ENCODE measurements at regions not wholly inside any gene's neighbourhood (a gene's known extent, or its start where the extent isn't known, plus 50 kb on each side); places are given as distances from the start of the nearest gene placed in this dataset.

- no peak for DNase-seq
Measured at GRCh38 chr1:68551459-68551858, 54.6 kb upstream of the DEPDC1 start.

DNA sequence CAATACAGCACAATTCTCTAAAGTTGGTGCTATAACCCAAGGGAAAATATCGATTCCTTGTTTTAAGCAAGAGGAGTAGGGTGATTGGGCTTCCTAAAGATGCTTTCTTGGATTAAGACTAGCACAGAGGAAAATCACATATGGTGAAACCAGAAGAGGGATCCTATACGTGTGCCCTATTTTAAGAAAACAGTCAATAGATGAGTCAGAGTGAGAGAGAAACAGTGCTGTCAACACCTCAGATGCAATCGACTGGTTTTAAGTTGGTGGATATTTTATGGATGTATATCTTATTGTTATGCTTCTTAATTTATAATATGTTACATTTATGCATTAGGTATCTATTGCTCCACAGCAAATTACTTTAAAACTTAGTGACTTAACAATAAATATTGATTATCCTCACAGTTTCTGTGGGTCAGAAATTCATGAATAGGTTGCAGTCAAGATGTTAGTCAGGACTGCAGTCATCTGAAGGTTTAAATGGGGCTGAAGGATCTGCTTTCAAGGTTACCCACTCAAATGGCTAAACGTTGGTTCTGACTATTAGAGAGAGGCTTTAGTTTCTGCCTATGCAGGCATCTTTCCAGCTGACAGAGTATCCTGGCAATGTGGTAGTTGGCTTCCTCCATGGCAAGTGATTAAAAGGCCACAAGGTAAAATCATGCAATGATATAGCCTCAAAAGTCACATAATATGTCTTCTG lies 61.6 kb upstream of the DEPDC1 start:
- DNase-seq = no peak

DNA sequence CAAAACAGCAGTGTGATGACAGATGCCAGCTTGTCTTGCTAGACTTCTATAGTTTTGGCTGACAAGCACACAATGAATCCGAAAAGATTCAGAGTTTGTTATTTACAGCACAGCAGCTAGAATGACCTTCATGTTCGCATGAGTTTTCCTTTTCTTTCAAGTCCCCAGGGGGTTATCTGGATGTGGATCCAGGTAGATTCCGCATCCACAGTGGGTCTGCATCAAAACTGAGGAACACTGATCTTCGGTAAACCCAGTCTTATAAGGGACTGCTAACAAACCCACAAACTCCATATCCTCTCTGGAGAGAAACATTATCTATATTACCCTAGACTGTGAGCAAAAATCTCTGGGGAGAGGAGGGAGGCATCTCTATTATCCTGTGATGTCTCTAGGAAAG lies 69.0 kb upstream of the DEPDC1 start:
- DNase-seq = no peak

DNA sequence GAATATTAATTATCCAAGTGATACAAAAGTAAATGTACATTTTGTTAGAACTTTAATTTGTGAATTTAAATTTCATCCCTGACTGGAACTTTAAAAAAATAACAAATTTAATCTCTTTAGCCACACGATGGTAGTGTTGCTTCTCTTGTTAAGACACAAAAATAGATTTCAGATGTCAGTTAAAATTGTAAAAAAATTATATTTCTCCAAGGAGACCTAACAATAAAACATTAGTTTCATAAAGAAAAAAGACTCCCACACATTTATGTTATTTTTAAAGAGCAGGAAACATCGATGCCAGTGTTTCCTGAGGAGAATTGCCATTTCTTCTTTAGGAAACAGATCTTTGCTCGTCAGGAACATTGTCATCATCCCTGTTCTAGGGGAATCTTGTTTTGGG lies 74.0 kb upstream of the DEPDC1 start:
- DNase-seq = no peak

- no peak for DNase-seq
Measured at GRCh38 chr1:68571454-68572235, 74.8 kb upstream of the DEPDC1 start.

DNA sequence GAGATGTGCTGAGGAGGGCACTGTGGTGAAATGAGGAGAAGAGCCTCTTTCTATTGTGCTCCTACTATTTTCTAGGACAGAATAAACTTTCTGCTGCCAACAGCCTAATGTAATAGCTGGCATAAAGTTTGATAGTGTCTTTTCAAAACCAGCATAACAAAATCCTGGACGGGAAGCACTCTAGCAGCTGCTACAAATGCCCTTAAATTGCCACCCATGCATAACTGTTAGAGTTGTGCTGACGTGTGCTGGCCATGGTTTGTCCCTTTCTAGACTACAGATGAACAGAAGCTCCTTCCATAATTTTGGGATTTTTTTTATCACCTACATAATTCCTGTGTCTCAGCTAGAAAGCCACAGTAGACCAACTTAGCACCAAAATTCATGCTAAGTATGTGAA lies 88.5 kb upstream of the DEPDC1 start:
- no peak for DNase-seq

DNA sequence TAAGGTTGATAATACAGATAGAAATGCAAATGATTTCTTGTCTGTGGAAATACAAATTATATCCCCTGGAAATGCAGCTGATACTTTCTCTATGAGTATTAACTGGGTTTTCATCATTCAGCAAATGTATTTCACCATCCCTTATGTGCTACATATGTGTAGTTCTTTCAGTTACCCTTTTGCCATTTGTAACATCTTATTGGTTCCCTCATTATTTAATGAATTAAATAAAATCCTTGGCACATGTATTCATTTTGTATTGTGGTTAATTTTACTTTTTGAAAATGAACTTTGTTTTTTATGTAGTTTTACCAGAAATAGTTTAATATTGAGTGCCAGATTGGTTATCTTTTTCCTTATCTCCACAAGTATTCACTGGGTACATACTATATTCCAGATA lies 89.9 kb upstream of the DEPDC1 start:
- DNase-seq = no peak

DNA sequence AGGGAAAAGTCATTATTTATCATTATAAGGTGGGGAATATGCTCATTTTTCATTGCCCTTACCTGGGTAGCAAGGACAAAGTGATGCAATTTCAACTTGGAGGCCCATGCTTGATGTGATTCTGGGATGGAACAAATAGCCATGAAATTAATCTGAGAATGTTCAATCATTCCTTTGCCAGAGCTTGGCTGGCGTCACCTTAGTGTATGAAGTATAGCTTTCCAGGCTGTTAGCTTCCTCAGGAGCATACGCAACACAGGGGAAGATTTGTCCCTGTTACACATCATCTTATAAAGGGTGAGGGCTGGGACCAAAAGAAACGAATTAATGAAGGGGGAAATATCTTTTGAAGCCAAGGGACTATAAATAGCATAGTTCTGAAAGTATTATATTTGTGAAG lies 91.4 kb upstream of the DEPDC1 start:
- DNase-seq = no peak

- no peak for DNase-seq
Measured at GRCh38 chr1:68590473-68590872, 93.6 kb upstream of the DEPDC1 start.

- DNase-seq = no peak
Measured at GRCh38 chr1:68594851-68595250, 98.0 kb upstream of the DEPDC1 start.

- DNase-seq = peak; percentile 43
Measured at GRCh38 chr1:68600049-68600661, 103.3 kb upstream of the DEPDC1 start.

GRCh38 chr1:68608289-68608688 lies 111.4 kb upstream of the DEPDC1 start:
- DNase-seq = no peak

- DNase-seq = no peak
Measured at GRCh38 chr1:68615312-68615711, 118.4 kb upstream of the DEPDC1 start.

DNA sequence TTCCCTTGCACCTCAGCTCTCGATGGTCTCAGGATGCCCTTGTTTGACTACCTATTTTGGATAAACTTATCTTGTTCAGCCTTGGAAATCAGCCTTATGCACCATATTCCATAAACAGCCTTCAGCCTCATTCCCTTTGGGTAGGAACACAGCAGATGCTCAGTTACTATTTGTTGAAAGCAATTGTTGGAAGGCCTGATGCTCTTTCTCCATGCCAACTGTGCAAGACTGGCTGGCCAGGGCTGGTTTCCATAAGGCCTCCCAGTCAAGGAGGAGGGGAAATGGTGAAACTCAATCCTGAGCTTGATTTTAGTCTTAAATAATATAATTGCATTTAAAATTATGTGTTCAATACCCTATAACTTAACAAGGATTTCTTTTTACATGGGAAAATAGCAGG lies 121.1 kb upstream of the DEPDC1 start:
- DNase-seq = no peak

GRCh38 chr1:68620571-68620970 lies 123.7 kb upstream of the DEPDC1 start:
- DNase-seq = no peak

- DNase-seq = no peak
Measured at GRCh38 chr1:68623700-68624099, 126.8 kb upstream of the DEPDC1 start.

- DNase-seq = no peak
Measured at GRCh38 chr1:68624233-68624632, 127.4 kb upstream of the DEPDC1 start.

GRCh38 chr1:68625624-68626023 lies 128.7 kb upstream of the DEPDC1 start:
- DNase-seq = no peak

GRCh38 chr1:68633141-68633919 lies 136.4 kb upstream of the DEPDC1 start:
- no peak for DNase-seq

- peak; percentile 7 for DNase-seq
Measured at GRCh38 chr1:68644504-68644903, 147.6 kb upstream of the DEPDC1 start.

DNA sequence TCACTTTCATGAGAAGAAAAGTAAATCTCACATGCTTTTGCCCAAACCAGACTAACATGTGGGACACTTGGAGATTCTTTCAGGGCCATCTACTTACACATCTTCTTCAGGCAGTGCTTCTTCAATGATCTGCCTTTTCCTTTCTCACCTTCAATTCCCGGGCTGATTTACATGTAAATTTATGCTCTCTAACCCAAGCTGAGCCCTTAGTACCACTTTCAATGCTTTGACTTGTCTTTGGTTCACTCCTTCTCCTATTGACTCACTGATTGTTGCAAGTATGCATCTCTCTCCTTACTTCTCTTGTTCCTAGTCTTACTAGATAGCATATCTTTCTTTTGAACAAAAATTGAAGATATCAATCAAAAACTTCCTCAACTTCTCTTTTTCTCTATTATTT lies 154.2 kb upstream of the DEPDC1 start:
- DNase-seq = no peak

GRCh38 chr1:68653882-68654281 lies 157.0 kb upstream of the DEPDC1 start:
- DNase-seq = no peak

DNA sequence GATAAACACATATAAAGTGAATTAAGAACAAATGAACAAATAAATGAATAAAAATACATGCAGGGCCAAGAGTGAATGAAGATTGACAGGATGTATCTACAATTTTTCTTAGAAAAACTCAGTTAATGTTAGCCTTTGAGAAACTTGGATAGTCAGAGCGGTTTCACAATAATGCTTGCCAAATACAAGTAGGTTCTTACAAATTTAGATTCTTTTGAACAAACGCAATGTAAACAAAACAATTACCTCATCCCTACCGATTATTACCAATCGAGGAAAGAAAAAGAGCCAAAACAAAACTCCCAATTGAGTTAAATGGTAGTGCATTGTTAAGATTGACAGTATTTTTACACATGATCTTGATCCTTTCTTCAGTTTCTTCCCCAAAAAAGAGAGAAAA lies 176.9 kb upstream of the DEPDC1 start:
- no peak for DNase-seq

Data from NCI-H748 treated with DMSO at 0.1 percent for 48 hours (cell line).